Mammary epithelial cell (primary cell): ENCODE measurements at regions not wholly inside any gene's neighbourhood (a gene's known extent, or its start where the extent isn't known, plus 50 kb on each side); places are given as distances from the start of the nearest gene placed in this dataset.

Experiments
- CTCF ChIP-seq, 2 donors: IDR thresholded peaks in 1 of 2; conservative IDR thresholded peaks in 1 of 2; 2 replicates each; pipeline ENCODE4 v1.5.1; 2011 to 2012; ENCODE audit warnings: inconsistent platforms in 2 of 2, low read length in 2 of 2, mild to moderate bottlenecking in 2 of 2, control low read depth in 1 of 2, low read depth in 1 of 2; ENCODE audit not compliant: insufficient read depth in 1 of 2; ENCODE audit errors: extremely low read depth in 1 of 2
- EZH2 ChIP-seq: IDR thresholded peaks from 2 replicates; pipeline ENCODE4 v1.6.1; 2012; ENCODE audit warnings: low read length, inconsistent platforms, borderline replicate concordance

GRCh38 chr5:164071671-164072070, 566.3 kb downstream of the MAT2B start:
- TF ChIP-seq CTCF (conservative IDR thresholded peaks at IDR 0.05 in 1 of 2, IDR thresholded peaks at IDR 0.05 in 1 of 2; ENCODE audit: extremely low read depth in 1 of 2, insufficient read depth in 1 of 2, low read depth in 1 of 2, low read length in 2 of 2) (no peak), EZH2 (no peak)
